GM21447 (cell line): ENCODE measurements at regions not wholly inside any gene's neighbourhood (a gene's known extent, or its start where the extent isn't known, plus 50 kb on each side); places are given as distances from the start of the nearest gene placed in this dataset.

Source experiments
- ATAC-seq: cut with Tn5 transposase; IDR thresholded peaks from one replicate; pipeline ENCODE4 v1.9.1; 2021; ENCODE audit not compliant: unreplicated experiment

DNA sequence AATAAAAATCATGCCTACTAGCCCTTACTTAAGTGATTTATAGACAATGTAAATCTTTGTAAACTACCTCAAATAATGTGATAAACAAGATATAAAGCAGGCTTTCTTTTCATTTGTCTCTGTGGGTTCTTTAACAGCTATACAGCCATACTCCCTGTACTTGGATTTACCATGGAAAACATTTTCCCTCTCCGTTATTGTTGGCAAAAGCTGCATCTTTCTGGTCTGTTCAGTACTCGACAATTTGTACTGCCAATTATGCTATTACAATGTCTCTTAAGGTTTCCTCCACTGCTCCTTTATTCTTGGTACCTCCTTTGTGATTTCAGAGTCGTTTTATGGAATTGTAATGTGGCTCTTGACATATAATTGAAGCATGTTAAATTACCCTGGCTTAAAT is 426.3 kb upstream of the PKDCC start:
- no peak for ATAC-seq

DNA sequence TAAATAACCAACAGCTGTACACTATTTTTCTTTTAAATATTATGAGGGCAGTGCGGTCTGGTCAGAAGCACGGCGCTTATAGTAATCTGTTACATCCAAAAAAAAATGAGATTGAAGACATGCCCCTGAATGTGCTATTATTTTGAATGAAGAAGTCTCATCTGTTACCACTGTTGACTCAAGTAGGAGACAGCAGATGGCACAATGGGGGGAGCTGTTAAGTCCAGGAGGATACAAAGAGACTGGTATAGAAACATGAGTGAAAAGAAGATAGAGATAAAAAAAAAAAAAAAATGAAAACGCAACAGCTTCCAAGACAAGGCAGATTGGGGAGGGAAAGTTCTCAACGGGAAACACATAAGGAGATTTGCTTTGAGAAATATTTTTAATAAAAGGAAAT is 425.5 kb upstream of the PKDCC start:
- ATAC-seq = no peak

DNA sequence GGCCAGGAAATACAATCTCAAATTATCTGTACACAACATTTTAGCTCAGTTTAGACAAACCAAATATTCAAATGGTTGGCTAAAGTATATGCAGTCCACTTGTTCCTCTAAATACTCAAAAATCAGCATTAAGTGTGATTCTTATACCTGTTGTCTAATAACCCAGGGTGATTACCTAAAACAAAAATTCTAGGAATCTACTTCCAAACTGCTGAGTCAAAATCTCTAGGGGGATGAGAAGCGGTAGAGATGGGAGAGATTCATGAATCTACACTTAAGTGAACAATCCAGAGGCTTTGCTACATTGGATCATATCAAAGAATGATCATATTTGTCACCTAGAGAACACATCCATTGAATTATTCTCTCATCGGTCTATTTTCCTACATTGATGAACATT is 420.9 kb upstream of the PKDCC start:
- no peak for ATAC-seq

DNA sequence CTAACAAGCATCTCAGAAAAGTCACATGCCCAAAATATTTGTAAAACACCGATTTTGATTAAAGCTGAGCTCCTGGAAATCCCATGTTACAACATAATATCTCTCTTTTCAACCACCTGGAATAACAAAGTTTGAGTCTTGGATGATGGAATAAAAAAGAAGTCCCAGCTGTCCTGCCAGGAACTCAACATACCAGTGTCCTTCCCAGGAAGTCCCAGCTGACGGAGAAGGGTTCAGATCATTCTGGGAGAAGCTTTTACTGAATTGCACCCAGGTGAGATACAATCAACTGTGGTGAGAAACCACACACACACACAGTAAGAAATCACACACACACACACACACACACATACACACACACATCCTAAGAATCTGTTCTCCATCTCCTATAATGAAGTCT is 413.1 kb upstream of the PKDCC start:
- ATAC-seq = no peak

GRCh38 chr2:41644936-41645335 is 402.9 kb upstream of the PKDCC start:
- ATAC-seq = no peak

DNA sequence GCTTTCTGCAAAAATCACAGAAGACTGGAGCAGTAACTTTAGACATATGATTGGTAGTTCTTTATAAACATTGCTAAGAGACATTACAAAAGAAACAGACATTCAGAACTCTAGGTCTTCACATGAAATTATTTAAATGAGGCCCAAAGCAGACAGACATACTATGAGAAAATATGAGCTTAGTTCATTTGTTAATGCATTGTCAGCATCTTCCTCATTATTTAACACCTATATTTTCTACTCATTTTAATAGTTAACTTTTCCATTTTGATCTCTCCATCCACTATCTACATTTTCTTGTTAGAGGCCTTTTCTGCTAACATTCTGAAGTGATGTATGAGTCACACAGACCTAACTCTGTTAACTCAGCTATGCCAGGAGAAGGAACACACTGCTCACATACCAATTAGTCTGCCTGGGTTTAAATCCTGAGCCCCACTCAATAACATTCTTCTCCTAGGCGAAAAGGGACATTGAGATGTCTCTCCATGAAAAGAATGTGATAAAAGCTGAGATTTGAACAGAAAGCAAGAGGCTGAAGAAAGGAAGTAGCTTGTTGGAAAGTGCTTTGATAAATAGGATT is 400.3 kb upstream of the PKDCC start:
- ATAC-seq = no peak

- ATAC-seq = no peak
Measured at GRCh38 chr2:41657226-41657625, 390.6 kb upstream of the PKDCC start.

- no peak for ATAC-seq
Measured at GRCh38 chr2:41659758-41660157, 388.1 kb upstream of the PKDCC start.

DNA sequence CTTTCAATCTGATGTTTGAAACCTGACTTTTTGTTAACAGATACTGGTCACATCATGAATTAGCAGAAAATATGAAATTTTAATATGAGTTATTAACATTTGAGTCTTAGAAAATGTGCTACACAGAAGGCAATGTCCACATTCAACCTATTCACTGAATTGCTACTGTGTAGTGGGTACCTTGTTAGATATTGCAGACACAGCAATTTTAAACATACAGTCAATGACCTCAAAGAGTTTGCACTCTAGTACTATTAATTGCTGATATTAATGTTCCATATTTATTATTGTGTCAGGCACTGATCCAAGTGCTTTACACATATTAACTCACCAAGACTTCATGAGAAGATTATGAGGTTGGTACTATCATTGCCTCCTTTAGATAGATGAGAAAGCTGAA is 385.4 kb upstream of the PKDCC start:
- no peak for ATAC-seq

- no peak for ATAC-seq
Measured at GRCh38 chr2:41663056-41663455, 384.8 kb upstream of the PKDCC start.

DNA sequence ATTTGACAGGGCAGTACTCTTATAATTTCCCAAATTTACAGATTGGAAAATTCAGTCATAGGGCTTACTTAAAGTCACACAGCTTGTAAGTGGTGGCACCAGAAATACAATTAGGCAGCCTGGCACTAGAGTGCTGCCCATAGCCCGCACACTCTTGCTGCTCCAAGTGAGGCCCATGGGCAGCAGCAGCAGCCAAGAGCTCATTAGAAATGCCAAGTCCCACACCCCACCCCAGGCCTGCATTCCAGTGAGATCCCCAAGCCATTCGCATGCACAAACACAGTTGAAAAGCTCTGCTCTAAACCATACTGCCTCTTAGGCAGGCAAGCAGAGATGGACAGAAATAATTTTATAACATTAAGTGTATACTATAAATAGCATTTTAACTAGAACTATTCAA is 379.3 kb upstream of the PKDCC start:
- ATAC-seq = no peak

- no peak for ATAC-seq
Measured at GRCh38 chr2:41678639-41679038, 369.2 kb upstream of the PKDCC start.

- no peak for ATAC-seq
Measured at GRCh38 chr2:41686156-41686555, 361.7 kb upstream of the PKDCC start.

- ATAC-seq = no peak
Measured at GRCh38 chr2:41691561-41691960, 356.3 kb upstream of the PKDCC start.

DNA sequence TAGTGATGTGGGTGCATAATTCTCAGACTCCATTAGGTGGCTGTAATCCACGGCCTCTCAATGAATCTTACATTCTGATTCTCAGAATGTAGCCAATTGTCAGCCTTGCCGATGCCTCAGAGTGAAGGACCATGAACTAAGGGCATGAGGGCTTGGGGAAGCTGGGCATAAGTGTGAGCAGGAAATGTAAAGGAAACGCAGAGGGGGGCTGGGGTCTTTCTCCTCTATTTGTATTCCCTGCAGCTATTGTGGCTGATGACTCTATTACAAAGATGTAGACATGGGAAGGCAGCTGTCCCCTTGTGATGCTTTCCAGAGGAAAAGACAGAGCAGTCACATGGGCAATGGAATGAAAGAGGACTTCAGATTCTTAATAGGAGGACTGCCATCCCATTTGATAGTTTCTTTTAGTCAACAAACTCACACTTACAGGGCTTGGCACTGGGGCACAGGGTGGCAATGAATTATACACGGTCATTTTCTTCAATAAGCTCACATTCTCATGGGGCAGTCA is 353.2 kb upstream of the PKDCC start:
- ATAC-seq = no peak

GRCh38 chr2:41695198-41696113 is 352.4 kb upstream of the PKDCC start:
- no peak for ATAC-seq

DNA sequence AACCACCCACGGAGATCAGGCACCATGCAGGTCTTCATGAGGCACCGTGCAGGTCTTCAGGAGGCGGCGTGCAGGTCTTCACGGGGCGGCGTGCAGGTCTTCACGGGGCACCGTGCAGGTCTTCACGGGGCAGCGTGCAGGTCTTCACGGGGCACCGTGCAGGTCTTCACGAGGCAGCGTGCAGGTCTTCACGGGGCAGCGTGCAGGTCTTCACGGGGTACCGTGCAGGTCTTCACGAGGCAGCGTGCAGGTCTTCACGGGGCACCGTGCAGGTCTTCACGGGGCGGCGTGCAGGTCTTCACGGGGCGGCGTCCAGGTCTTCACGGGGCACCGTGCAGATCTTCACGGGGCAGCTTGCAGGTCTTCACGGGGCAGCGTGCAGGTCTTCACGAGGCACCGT is 350.4 kb upstream of the PKDCC start:
- ATAC-seq = no peak

- ATAC-seq = no peak
Measured at GRCh38 chr2:41698678-41699422, 349.0 kb upstream of the PKDCC start.

- ATAC-seq = no peak
Measured at GRCh38 chr2:41701231-41701630, 346.6 kb upstream of the PKDCC start.

DNA sequence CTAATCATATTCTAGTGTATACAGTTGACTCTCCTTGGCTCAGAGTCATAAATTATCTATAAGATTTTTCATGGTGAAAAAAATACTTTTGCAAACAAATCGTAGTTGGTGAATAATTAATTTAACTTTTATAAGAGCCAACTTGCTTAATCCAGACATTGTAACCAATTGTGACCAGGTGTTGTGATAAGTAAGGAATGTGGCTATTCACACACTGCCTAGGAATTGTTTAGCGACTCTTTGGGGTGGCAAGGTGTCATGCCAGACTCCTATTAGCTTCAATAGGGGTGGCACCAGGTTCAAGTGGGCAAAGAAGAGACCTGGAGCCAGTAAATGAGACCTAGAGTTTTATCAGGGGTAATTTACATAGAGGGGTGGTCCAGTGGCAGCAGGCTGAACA is 344.7 kb upstream of the PKDCC start:
- no peak for ATAC-seq

DNA sequence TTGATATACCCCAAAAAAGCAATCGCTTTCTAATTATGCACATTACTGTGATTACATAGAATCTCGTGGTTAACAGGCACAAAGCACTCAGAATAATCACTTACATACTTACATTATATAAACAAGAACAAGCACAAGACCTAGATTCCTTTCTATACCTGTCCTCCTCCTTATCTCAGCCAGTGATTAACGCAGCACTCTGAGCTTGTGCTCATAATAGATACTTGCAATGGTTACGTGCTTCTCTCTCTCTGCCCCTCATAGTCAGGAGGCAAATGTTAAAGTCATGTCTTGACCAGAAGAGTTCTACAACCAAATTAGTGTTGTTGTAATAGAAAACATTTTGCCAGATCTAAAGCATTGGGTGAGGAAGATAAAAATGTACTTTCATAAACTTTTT is 342.2 kb upstream of the PKDCC start:
- no peak for ATAC-seq

- ATAC-seq = no peak
Measured at GRCh38 chr2:41706286-41706685, 341.5 kb upstream of the PKDCC start.
